H1 (cell line): ENCODE measurements at regions not wholly inside any gene's neighbourhood (a gene's known extent, or its start where the extent isn't known, plus 50 kb on each side); places are given as distances from the start of the nearest gene placed in this dataset.

Experiments used
- CTCF ChIA-PET: fragments of 300-600 bp; sonication (Branson Sonifier 250); formaldehyde crosslinking; loops from one replicate; lab custom pipeline; 2021; ENCODE audit not compliant: partially characterized antibody; lab: Charles Lee
- POLR2A ChIA-PET: fragments of 300-600 bp; sonication (Branson Sonifier 250); formaldehyde crosslinking; loops from one replicate; lab custom pipeline; 2021; ENCODE audit warnings: inconsistent platforms; ENCODE audit not compliant: partially characterized antibody; lab: Charles Lee
- DNase-seq, 2 experiments: peaks; one replicate each; pipeline versions ENCODE4 v3.0.0 to v3.0.0-alpha.2; 2010 to 2022; ENCODE audit warnings: low spot score in 2 of 2, low read depth in 1 of 2, mixed read lengths in 1 of 2
- FAIRE-seq: peaks from 2 replicates; lab custom pipeline; 2011; peaks lifted over from hg19 to GRCh38; lab: Jason Lieb, UNC
- H2AFZ ChIP-seq: 2 replicates; pipeline ENCODE4 v1.8.1; 2012; ENCODE audit warnings: low read length, inconsistent platforms
- H2AK5ac ChIP-seq: 2 replicates; pipeline ENCODE4 v1.6.1; 2013; ENCODE audit warnings: low read depth, low read length
- H2BK120ac ChIP-seq: replicated peaks from 2 replicates; pipeline ENCODE3; 2013; ENCODE audit warnings: low read depth, low read length, inconsistent platforms
- H2BK12ac ChIP-seq: 2 replicates; pipeline ENCODE4 v1.6.1; 2013; ENCODE audit warnings: low read depth, low read length
- H2BK15ac ChIP-seq: 2 replicates; pipeline ENCODE4 v1.6.1; 2013; ENCODE audit warnings: low read length
- H2BK20ac ChIP-seq: 2 replicates; pipeline ENCODE4 v1.6.1; 2013; ENCODE audit warnings: low read length
- H2BK5ac ChIP-seq: 2 replicates; pipeline ENCODE4 v1.6.1; 2013; ENCODE audit warnings: low read depth, low read length
- H3K14ac ChIP-seq: 2 replicates; pipeline ENCODE4 v1.6.1; 2013; ENCODE audit warnings: inconsistent platforms; ENCODE audit not compliant: insufficient read length
- H3K18ac ChIP-seq: 2 replicates; pipeline ENCODE4 v1.6.1; 2013; ENCODE audit warnings: low read length; ENCODE audit errors: extremely low read depth
- H3K23ac ChIP-seq: 2 replicates; pipeline ENCODE4 v1.6.1; 2013; ENCODE audit warnings: inconsistent platforms; ENCODE audit not compliant: insufficient read length
- H3K23me2 ChIP-seq: 2 replicates; pipeline ENCODE4 v1.6.1; 2013; ENCODE audit warnings: low read depth, low read length
- H3K27ac ChIP-seq: 2 replicates; pipeline ENCODE4 v1.6.1; 2011; ENCODE audit warnings: low read depth, low read length, inconsistent platforms
- H3K27me3 ChIP-seq, 4 experiments: replicated peaks in 1 of 4; 1 replicate in 1 of 4; 2 replicates in 3 of 4; pipeline versions ENCODE4 v1.6.1 to v1.8.1; 2011 to 2013; ENCODE audit warnings: low read length in 3 of 4, mild to moderate bottlenecking in 3 of 4, inconsistent platforms in 2 of 4, mixed read lengths in 2 of 4, moderate library complexity in 1 of 4; ENCODE audit not compliant: control insufficient read depth in 3 of 4, insufficient read depth in 3 of 4; ENCODE audit errors: extremely low read depth in 1 of 4
- H3K36me3 ChIP-seq, 4 experiments: 2 replicates each; pipeline versions ENCODE4 v1.6.1 to v1.8.1; 2011 to 2013; ENCODE audit warnings: mild to moderate bottlenecking in 4 of 4, low read length in 3 of 4, moderate library complexity in 2 of 4, control low read depth in 1 of 4, inconsistent platforms in 1 of 4; ENCODE audit not compliant: insufficient read depth in 4 of 4, control insufficient read depth in 2 of 4
- H3K4ac ChIP-seq: replicated peaks from 2 replicates; pipeline ENCODE3; 2013; ENCODE audit warnings: low read length, low read depth, mixed read lengths, inconsistent platforms; ENCODE audit not compliant: insufficient read length
- H3K4me1 ChIP-seq, 4 experiments: replicated peaks in 1 of 4; 1 replicate in 1 of 4; 2 replicates in 3 of 4; pipeline versions ENCODE4 v1.6.1 to v1.8.1; 2011 to 2013; ENCODE audit warnings: low read length in 3 of 4, inconsistent platforms in 2 of 4, mixed read lengths in 1 of 4; ENCODE audit not compliant: insufficient read depth in 4 of 4, control insufficient read depth in 3 of 4
- H3K4me2 ChIP-seq, 2 experiments: 2 replicates each; pipeline versions ENCODE4 v1.6.1 to v1.8.1; 2011 to 2013; ENCODE audit warnings: low read depth in 2 of 2, low read length in 2 of 2, control low read depth in 1 of 2, inconsistent platforms in 1 of 2, mild to moderate bottlenecking in 1 of 2; ENCODE audit not compliant: insufficient read depth in 1 of 2
- H3K4me3 ChIP-seq, 4 experiments: fragments of 200-600, 300-600 bp in 1 of 4; sonication (generic), shearing (Covaris generic), sonication (Bioruptor Twin) in 1 of 4; 2 replicates each; pipeline versions ENCODE4 v1.5.1 to v1.8.1; 2011 to 2016; ENCODE audit warnings: low read length in 4 of 4, low read depth in 3 of 4, control low read depth in 2 of 4, inconsistent platforms in 2 of 4, mild to moderate bottlenecking in 2 of 4, mixed read lengths in 1 of 4, moderate library complexity in 1 of 4; ENCODE audit not compliant: insufficient read depth in 2 of 4; ENCODE audit errors: extremely low read depth in 1 of 4
- H3K56ac ChIP-seq: replicated peaks from 2 replicates; pipeline ENCODE3; 2013; ENCODE audit warnings: low read depth, mild to moderate bottlenecking, mixed read lengths, low read length, inconsistent platforms; ENCODE audit not compliant: insufficient read length
- H3K79me1 ChIP-seq: 2 replicates; pipeline ENCODE4 v1.6.1; 2013; ENCODE audit warnings: low read depth, low read length, control low read depth
- H3K79me2 ChIP-seq, 2 experiments: 2 replicates each; pipeline versions ENCODE4 v1.6.1 to v1.8.1; 2012 to 2013; ENCODE audit warnings: low read length in 2 of 2, mild to moderate bottlenecking in 2 of 2, inconsistent platforms in 1 of 2; ENCODE audit not compliant: insufficient read depth in 2 of 2, control insufficient read depth in 1 of 2
- H3K9ac ChIP-seq, 4 experiments: replicated peaks in 1 of 4; 1 replicate in 1 of 4; 2 replicates in 3 of 4; pipeline versions ENCODE4 v1.6.1 to v1.8.1; 2011 to 2013; ENCODE audit warnings: low read depth in 3 of 4, low read length in 3 of 4, control low read depth in 2 of 4, mild to moderate bottlenecking in 2 of 4, moderate library complexity in 2 of 4, inconsistent platforms in 1 of 4; ENCODE audit errors: extremely low read depth in 1 of 4
- H3K9me3 ChIP-seq, 2 experiments: 2 replicates each; pipeline versions ENCODE4 v1.6.1 to v1.8.1; 2012 to 2013; ENCODE audit warnings: mild to moderate bottlenecking in 2 of 2, moderate library complexity in 2 of 2, control low read depth in 1 of 2, inconsistent platforms in 1 of 2, low read depth in 1 of 2, low read length in 1 of 2, mixed read lengths in 1 of 2; ENCODE audit not compliant: insufficient read depth in 2 of 2
- H4K20me1 ChIP-seq, 2 experiments: replicated peaks in 1 of 2; 2 replicates each; pipeline versions ENCODE3 to v1.8.1; 2011 to 2013; ENCODE audit warnings: inconsistent platforms in 2 of 2, low read length in 2 of 2, mild to moderate bottlenecking in 1 of 2; ENCODE audit not compliant: insufficient read depth in 2 of 2, control insufficient read depth in 1 of 2
- H4K5ac ChIP-seq: 2 replicates; pipeline ENCODE4 v1.6.1; 2013; ENCODE audit warnings: low read length, low read depth, mixed read lengths, inconsistent platforms; ENCODE audit not compliant: insufficient read length
- H4K8ac ChIP-seq: 2 replicates; pipeline ENCODE4 v1.8.0; 2013; ENCODE audit warnings: mild to moderate bottlenecking, moderate library complexity, low read length, inconsistent platforms; ENCODE audit not compliant: insufficient read depth; ENCODE audit errors: extremely low read depth
- H4K91ac ChIP-seq: replicated peaks from 2 replicates; pipeline ENCODE3; 2013; ENCODE audit warnings: low read length, mixed read lengths, inconsistent platforms; ENCODE audit not compliant: insufficient read length
- CBX8 ChIP-seq: fragments of 300-800, 300-1000 bp; sonication (generic); IDR thresholded peaks from 2 replicates; pipeline ENCODE4 v1.7.1; 2016; ENCODE audit warnings: low read depth, low read length, borderline replicate concordance
- CEBPB ChIP-seq: IDR thresholded peaks from 2 replicates; pipeline ENCODE4 v1.6.1; 2012; ENCODE audit warnings: low read depth, low read length
- CREB1 ChIP-seq: IDR thresholded peaks from 2 replicates; pipeline ENCODE4 v1.6.1; 2012; ENCODE audit warnings: inconsistent platforms
- FOSL1 ChIP-seq: IDR thresholded peaks from 2 replicates; pipeline ENCODE4 v1.6.1; 2011; ENCODE audit warnings: mild to moderate bottlenecking, low read depth, low read length, moderate library complexity; ENCODE audit not compliant: insufficient read depth
- NRF1 ChIP-seq: IDR thresholded peaks from 2 replicates; pipeline ENCODE4 v1.6.1; 2011; ENCODE audit warnings: mild to moderate bottlenecking, low read depth, low read length, improper control_type of control experiment
- POLR2AphosphoS5 ChIP-seq: IDR thresholded peaks from 2 replicates; pipeline ENCODE4 v1.6.1; 2011; ENCODE audit warnings: low read depth, low read length
- RXRA ChIP-seq: IDR thresholded peaks from 2 replicates; pipeline ENCODE4 v1.6.1; 2011; ENCODE audit warnings: low read depth, mild to moderate bottlenecking, low read length, moderate library complexity; ENCODE audit not compliant: insufficient read depth
- SIRT6 ChIP-seq: IDR thresholded peaks from one replicate; pipeline ENCODE4 v1.7.1; 2012; ENCODE audit warnings: low read length, inconsistent platforms
- SIX5 ChIP-seq: IDR thresholded peaks from 2 replicates; pipeline ENCODE4 v1.6.1; 2011; ENCODE audit warnings: mild to moderate bottlenecking, low read depth, low read length
- SP2 ChIP-seq: IDR thresholded peaks from 2 replicates; pipeline ENCODE4 v1.6.1; 2012; ENCODE audit warnings: mild to moderate bottlenecking, low read length, inconsistent platforms
- SP4 ChIP-seq: IDR thresholded peaks from 2 replicates; pipeline ENCODE4 v1.6.1; 2012; ENCODE audit warnings: low read length, inconsistent platforms
- TAF1 ChIP-seq: IDR thresholded peaks from 2 replicates; pipeline ENCODE4 v1.6.1; 2011; ENCODE audit warnings: mild to moderate bottlenecking, low read depth, low read length
- TEAD4 ChIP-seq: IDR thresholded peaks from 2 replicates; pipeline ENCODE4 v1.6.1; 2012; ENCODE audit warnings: low read depth, low read length, inconsistent platforms, mixed read lengths
- YY1 ChIP-seq: IDR thresholded peaks from 2 replicates; pipeline ENCODE4 v1.6.1; 2011; ENCODE audit warnings: low read depth, mild to moderate bottlenecking, low read length
- WGBS, 2 experiments: shearing (Covaris generic) in 1 of 2; methylation state at CpG; one replicate each; pipeline versions ENCODE4 v1.1.6 to v1.1.7; 2013 to 2015; ENCODE audit warnings: low lambda C conversion rate in 2 of 2, mixed read lengths in 2 of 2, inconsistent platforms in 1 of 2, low coverage in 1 of 2, missing lambda C conversion rate in 1 of 2; ENCODE audit not compliant: insufficient replicate concordance in 2 of 2, insufficient coverage in 1 of 2, insufficient read length in 1 of 2; ENCODE audit errors: extremely low coverage in 1 of 2, missing lambda C conversion rate in 1 of 2; 5-methylcytosine and 5-hydroxymethylcytosine counted together

DNA sequence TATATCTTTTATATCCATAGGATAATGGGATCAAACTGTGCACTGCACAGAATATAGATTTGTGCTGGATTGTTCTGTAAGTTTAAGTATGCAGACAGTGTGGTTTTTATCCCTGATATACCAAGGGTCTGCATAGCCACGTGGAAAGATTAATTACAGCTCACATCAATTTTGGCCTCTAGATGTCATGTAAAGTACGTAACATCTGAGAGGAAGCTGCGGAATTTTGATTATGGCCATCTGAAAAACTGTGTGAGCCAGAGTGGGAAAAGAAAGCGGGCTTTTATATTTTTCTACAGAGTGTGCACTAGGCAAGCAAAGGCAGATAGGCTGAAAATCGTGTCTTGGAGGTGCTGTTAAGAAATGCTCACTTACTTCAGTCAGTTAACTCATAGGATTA, 562.7 kb downstream of the GBE1 start:
- no peaks in the 10 kb centered on the region for H3K4me1 ChIP-seq
- TF ChIP-seq TAF1 = no peak
- TF ChIP-seq SP2 = no peak
- TF ChIP-seq CREB1 = no peak
- no peak for TF ChIP-seq YY1
- no peak for TF ChIP-seq CBX8
- TF ChIP-seq RXRA = no peak
- no peak for TF ChIP-seq SIX5
- no peak for TF ChIP-seq SP4
- TF ChIP-seq CEBPB = no peak
- TF ChIP-seq POLR2AphosphoS5 = no peak
- no peak for TF ChIP-seq NRF1
- no peak for TF ChIP-seq SIRT6
- no peak for TF ChIP-seq TEAD4
- no peak for TF ChIP-seq FOSL1
- TF ChIP-seq, all 59 proteins: peak for 0
- Histone ChIP-seq H3K14ac (no peak overlapping the region), H2BK5ac (no peak overlapping the region), H3K27me3 (no peaks in the 10 kb centered on the region), H3K56ac (no peak overlapping the region), H2BK15ac (no peak overlapping the region), H4K91ac (no peak overlapping the region), H3K23ac (no peak overlapping the region), H3K18ac (no peak overlapping the region), H3K9me3 (no peaks in the 10 kb centered on the region), H3K27ac (no peak overlapping the region), H4K8ac (no peak overlapping the region), H2BK12ac (no peak overlapping the region), H2BK20ac (no peak overlapping the region), H3K79me2 (no peaks in the 10 kb centered on the region), H2AK5ac (no peak overlapping the region), H3K36me3 (no peaks in the 10 kb centered on the region), H3K4me3 (no peak overlapping the region), H4K5ac (no peak overlapping the region), H3K79me1 (no peaks in the 10 kb centered on the region), H2AFZ (no peak overlapping the region), H4K20me1 (no peaks in the 10 kb centered on the region), H3K4me2 (no peak overlapping the region), H3K9ac (no peak overlapping the region), H2BK120ac (no peak overlapping the region), H3K4ac (no peak overlapping the region), H3K23me2 (no peaks in the 10 kb centered on the region)
- no peak for FAIRE-seq
- DNase-seq = no peak
- POLR2A ChIA-PET = no interaction called here
- CTCF ChIA-PET = interaction anchor here (2.4 kb wide), 1 partner anchor 26 kb away, joined by 7 read pairs; no protein-coding TSS in a partner anchor
- 86% methylated on average over 5 of the region's 5 CpGs; no CpG with 5 or more reads in 1 of the 2 experiments for WGBS, 2 experiments
